SKM-1 (cell line): ENCODE measurements at regions not wholly inside any gene's neighbourhood (a gene's known extent, or its start where the extent isn't known, plus 50 kb on each side); places are given as distances from the start of the nearest gene placed in this dataset.
"Not testable (repeated sequence)": the region's sequence is repeated elsewhere in the genome, so short reads cannot be mapped to it uniquely, and the experiment has no call there.

Experiments used
- DNase-seq: peaks from one replicate; lab custom pipeline; 2025; ENCODE audit not compliant: unreplicated experiment; lab: John Stamatoyannopoulos, UW

GRCh38 chr6:145076115-145076841, 659.0 kb downstream of the EPM2A start:
- no peak for DNase-seq

DNA sequence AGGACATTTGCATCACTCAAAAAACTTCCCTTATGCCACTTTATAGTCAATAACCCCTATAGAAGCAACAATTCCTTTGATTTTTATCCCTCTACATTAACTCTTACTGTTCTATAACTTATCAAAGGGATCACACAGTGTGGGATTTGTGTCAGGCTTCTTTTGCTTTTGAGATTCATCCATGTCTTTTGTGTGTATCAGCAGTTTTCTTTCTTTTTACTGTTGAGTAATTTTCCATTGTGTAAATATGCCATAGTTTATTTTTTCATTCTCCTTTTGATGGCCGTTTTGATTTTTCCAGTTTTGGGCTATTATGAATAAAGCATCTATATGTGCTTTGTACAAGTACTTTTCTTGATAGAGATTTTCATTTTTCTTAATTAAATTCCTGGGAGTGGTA, 657.9 kb downstream of the EPM2A start:
- no peak for DNase-seq

- DNase-seq, result no peak
These were observed 654.7 kb downstream of the EPM2A start for GRCh38 chr6:145080651-145081050.

- DNase-seq, result no peak
These were observed 653.6 kb downstream of the EPM2A start for GRCh38 chr6:145081677-145082076.

GRCh38 chr6:145082359-145082758, 653.0 kb downstream of the EPM2A start:
- no peak for DNase-seq

DNA sequence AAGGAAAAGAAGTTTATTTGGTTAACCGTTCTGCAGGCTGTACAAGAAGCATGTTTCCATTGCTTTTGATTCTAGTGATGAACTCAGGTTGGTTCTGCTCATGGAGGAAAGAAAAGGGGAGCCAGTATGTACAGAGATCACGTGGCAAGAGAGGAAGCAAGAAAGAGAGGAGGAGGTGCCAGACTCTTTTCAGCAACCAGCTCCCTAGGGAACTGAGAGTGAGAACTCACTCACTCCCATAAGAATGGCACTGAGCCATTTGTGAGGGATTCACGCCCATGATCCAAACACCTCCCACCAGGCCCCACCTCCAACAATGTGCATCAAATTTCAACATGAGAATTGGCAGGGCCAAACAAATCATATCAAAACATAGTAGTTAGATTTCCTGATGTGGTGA, 649.1 kb downstream of the EPM2A start:
- DNase-seq, result no peak

DNA sequence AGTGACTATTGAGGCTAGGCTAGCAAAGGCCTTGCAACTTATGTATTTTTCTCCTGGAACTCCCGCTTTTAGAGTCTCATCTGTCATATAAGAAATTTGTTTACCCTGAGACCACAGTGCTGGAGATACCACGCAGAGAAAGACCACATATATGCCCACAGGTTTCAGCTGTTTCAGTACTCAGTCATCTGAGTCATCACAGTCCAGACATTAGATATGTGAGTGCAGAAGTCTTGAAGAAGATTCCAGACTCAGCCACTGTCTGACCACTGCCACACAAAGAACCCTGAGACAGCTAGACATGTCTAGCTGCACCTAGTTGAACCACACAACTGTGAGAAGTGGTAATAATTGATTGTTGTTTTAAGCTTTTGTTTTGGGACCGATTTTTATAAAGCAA, 648.3 kb downstream of the EPM2A start:
- DNase-seq, result no peak

- no peak for DNase-seq
These were observed 644.3 kb downstream of the EPM2A start for GRCh38 chr6:145090801-145091585.

DNA sequence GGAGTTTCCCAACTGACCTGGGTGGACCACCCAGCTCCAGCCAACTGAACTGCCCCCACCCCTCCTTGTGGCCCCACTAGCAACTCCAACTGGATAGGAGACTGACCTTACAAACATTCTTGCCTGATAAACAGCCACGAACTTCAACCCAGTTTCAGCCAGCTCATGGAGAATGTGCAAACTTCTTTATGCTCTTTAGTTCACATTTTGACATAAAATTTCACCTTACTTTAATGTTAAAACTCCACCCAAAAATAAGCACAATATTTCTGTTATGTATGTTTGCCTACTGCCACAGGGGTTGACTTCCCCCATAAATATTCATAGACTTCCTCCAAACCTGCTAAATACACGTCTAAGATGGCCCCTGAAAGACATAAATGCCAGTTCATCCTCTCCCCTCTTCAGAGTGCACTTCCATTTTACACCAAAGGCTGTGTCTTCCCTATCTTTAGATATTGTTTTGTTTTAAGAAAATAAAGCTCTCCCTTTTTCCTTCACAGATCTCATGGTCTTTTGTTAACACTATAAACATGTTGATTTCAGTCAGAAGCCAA, 643.7 kb downstream of the EPM2A start:
- no peak for DNase-seq

- DNase-seq, result no peak
These were observed 642.8 kb downstream of the EPM2A start for GRCh38 chr6:145092554-145092953.

DNA sequence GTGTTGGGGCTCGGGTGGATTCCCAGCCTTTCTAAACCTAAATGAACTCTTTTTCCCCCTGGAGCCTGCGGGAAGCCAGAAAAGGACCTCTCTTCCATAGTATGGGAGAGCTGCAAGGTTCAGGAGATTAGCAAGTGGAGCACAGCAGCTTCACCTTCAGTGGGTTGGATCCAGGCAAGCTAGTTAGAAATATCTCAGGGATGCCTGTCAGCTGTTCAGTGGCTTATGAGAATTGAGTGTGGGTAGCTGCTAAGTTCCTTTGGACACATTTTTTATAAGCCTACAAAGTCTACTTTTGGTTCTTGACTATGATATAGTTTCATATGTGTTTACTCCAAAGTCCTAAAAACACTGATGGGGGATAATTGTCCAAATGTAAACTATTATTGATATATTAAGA, 642.1 kb downstream of the EPM2A start:
- DNase-seq, result no peak

DNA sequence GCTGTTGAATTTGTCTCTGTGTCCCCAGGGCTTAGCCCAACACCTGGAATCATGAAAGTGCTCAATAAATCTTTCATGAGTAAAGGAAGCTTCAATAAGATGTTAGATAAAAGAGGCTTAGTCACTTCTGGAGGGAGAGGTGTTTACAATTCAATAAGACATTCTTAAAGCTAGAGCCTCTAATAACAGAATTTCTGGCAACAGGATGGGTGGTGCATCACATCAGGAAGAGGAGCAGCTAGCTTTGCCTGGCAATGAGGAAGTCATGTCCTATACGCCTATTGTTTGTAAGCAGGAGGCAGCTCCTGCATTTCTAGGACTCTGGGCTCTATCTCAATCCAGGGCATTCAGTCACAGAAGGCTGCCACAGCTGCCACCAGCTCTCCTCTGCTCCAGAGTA, 638.5 kb downstream of the EPM2A start:
- no peak for DNase-seq

DNA sequence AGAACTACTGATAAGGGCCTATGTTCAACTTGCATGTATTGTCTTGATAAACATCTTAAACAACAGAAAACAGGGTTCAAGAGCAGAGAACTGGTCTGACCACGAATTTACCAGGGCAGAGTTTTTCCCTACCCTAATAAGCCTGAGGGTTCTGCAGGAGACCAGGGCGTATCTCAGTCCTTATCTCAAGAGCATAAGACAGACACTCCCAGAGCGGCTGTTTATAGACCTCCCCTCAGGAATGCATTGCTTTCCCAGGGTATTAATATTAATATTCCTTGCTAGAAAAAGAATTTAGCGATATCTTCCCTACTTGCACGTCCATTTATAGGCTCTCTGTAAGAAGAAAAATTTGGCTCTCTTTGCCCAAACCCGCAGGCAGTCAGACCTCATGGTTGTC, 637.2 kb downstream of the EPM2A start:
- not testable (repeated sequence) for DNase-seq

GRCh38 chr6:145099713-145100112, 635.6 kb downstream of the EPM2A start:
- no peak for DNase-seq

DNA sequence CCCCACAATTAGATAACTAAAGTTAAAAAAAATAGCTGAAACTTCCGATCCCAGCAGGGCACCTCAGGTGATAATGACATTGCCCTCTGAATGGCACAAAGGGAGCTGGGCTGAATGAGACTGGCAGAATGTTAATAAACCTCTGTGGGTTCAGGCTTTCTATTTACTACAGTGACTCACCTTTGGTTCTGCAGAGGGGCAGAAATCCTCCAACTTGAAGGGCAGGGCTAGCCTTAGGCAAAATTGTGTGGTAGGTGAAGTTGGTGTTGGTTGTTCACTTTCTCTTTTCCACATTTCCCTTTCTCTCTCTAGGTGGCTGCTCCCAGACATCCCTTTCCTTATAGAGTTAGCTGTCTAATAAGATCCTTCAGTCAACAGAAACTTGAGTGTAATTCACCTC, 625.2 kb downstream of the EPM2A start:
- no peak for DNase-seq

GRCh38 chr6:145111407-145111806, 623.9 kb downstream of the EPM2A start:
- DNase-seq, result not testable (repeated sequence)

GRCh38 chr6:145112711-145113148, 622.6 kb downstream of the EPM2A start:
- no peak for DNase-seq

DNA sequence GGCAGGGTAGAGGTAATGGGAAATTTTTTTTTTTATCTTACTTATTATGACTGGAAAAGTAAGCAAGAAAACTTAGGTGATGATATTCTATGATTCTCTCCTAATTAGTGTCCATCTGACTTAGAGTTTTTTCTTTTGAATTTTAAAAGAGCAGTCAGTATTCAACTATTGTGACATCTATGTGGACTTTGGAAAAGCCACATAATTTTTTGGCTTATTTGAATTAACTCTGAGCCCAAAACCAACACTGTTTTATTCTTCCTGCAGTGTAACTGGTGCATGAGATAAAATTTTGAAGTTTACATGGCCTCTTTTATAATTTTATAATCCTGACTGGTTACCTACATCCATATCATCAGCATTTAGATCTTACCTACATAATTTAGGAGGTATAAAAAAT, 619.7 kb downstream of the EPM2A start:
- no peak for DNase-seq

GRCh38 chr6:145116591-145117178, 618.6 kb downstream of the EPM2A start:
- no peak for DNase-seq

GRCh38 chr6:145118224-145118623, 617.1 kb downstream of the EPM2A start:
- no peak for DNase-seq

GRCh38 chr6:145119081-145119480, 616.2 kb downstream of the EPM2A start:
- no peak for DNase-seq

DNA sequence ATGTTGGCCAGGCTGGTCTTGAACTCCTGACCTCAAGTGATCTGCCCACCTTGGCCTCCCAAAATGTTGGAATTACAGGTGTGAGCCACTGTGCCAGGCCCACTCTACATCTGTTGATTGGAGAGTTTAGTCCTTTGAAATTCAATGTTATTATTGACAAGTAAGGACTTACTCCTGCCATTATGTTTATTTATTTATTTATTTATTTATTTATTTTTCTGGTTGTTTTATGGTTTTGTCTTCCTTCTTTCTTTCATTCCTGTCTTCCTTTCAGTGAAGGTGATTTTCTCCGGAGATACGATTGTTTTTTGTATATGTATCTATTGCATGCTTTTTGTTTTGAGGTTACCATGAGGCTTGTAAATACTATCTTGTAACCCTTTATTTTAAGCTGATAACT, 602.6 kb downstream of the EPM2A start:
- no peak for DNase-seq
